Naive thymus-derived CD4-positive, alpha-beta T cell (primary cell): ENCODE measurements at regions not wholly inside any gene's neighbourhood (a gene's known extent, or its start where the extent isn't known, plus 50 kb on each side); places are given as distances from the start of the nearest gene placed in this dataset.
"Not testable (repeated sequence)": the region's sequence is repeated elsewhere in the genome, so short reads cannot be mapped to it uniquely, and the experiment has no call there.

ENCODE experiments used
- ATAC-seq: fragments of 150-1000 bp; cut with Tn5 transposase; 2 replicates; pipeline ENCODE4 v1.10.0; 2021; ENCODE audit warnings: mild to moderate bottlenecking, moderate library complexity
- CTCF ChIA-PET: fragments of 350-600 bp; sonication (Branson Sonifier 250); formaldehyde crosslinking; loops from one replicate; lab custom pipeline; 2021; ENCODE audit warnings: antibody characterized with exemption; lab: Charles Lee
- POLR2A ChIA-PET: fragments of 350-600 bp; sonication (Branson Sonifier 250); formaldehyde crosslinking; loops from one replicate; lab custom pipeline; 2021; ENCODE audit warnings: antibody characterized with exemption, inconsistent platforms; lab: Charles Lee
- DNase-seq, 9 donors: peaks; one replicate each; pipeline versions ENCODE4 v3.0.0 to v3.0.0-alpha.2; 2020 to 2022; ENCODE audit warnings: mixed read lengths in 1 of 9
- H3K27ac ChIP-seq: one replicate; pipeline ENCODE4 v1.7.0; 2013; ENCODE audit warnings: mild to moderate bottlenecking, low read depth, low read length, moderate library complexity
- H3K27me3 ChIP-seq, 2 donors: one replicate each; pipeline ENCODE4 v1.7.0; 2013; ENCODE audit warnings: low read length in 2 of 2, mild to moderate bottlenecking in 2 of 2, moderate library complexity in 2 of 2; ENCODE audit not compliant: control insufficient read depth in 2 of 2, insufficient read depth in 2 of 2
- H3K36me3 ChIP-seq, 3 experiments: 1 replicate in 2 of 3; 2 replicates in 1 of 3; pipeline ENCODE4 v1.7.0; 2013; ENCODE audit warnings: low read length in 3 of 3, mild to moderate bottlenecking in 3 of 3, moderate library complexity in 1 of 3; ENCODE audit not compliant: insufficient read depth in 3 of 3, control insufficient read depth in 2 of 3
- H3K4me1 ChIP-seq, 2 donors: one replicate each; pipeline ENCODE4 v1.7.0; 2013; ENCODE audit warnings: low read length in 2 of 2, mild to moderate bottlenecking in 2 of 2, moderate library complexity in 1 of 2; ENCODE audit not compliant: control insufficient read depth in 2 of 2, insufficient read depth in 2 of 2
- H3K4me3 ChIP-seq: 2 replicates; pipeline ENCODE4 v1.7.0; 2013; ENCODE audit warnings: mild to moderate bottlenecking, low read length
- H3K9me3 ChIP-seq, 3 experiments: 1 replicate in 2 of 3; 2 replicates in 1 of 3; pipeline ENCODE4 v1.7.0; 2013; ENCODE audit warnings: low read length in 3 of 3; ENCODE audit not compliant: control insufficient read depth in 2 of 3
- H3K27ac Mint-ChIP-seq, 9 donors: one replicate each; pipeline ENCODE4 v1.8.0; 2020 to 2022; ENCODE audit warnings: mixed read lengths in 9 of 9, mild to moderate bottlenecking in 8 of 9, moderate library complexity in 5 of 9, inconsistent platforms in 2 of 9
- H3K27me3 Mint-ChIP-seq, 5 donors: one replicate each; pipeline ENCODE4 v1.8.0; 2021 to 2022; ENCODE audit warnings: mixed read lengths in 5 of 5, mild to moderate bottlenecking in 1 of 5
- H3K36me3 Mint-ChIP-seq, 5 donors: one replicate each; pipeline ENCODE4 v1.8.0; 2020 to 2022; ENCODE audit warnings: mixed read lengths in 5 of 5, mild to moderate bottlenecking in 3 of 5, inconsistent platforms in 1 of 5
- H3K4me1 Mint-ChIP-seq, 7 donors: one replicate each; pipeline ENCODE4 v1.8.0; 2020 to 2022; ENCODE audit warnings: mixed read lengths in 7 of 7, mild to moderate bottlenecking in 3 of 7, inconsistent platforms in 1 of 7
- H3K4me3 Mint-ChIP-seq, 10 donors: one replicate each; pipeline ENCODE4 v1.8.0; 2020 to 2022; ENCODE audit warnings: mild to moderate bottlenecking in 10 of 10, mixed read lengths in 10 of 10, moderate library complexity in 6 of 10, inconsistent platforms in 2 of 10
- H3K9me3 Mint-ChIP-seq, 11 donors: one replicate each; pipeline ENCODE4 v1.8.0; 2020 to 2022; ENCODE audit warnings: mixed read lengths in 11 of 11, mild to moderate bottlenecking in 4 of 11, inconsistent platforms in 1 of 11, moderate library complexity in 1 of 11
- intact Hi-C, 2 donors: fragments of 100-400 bp; cut with micrococcal nuclease; formaldehyde crosslinking; loops; one replicate each; pipeline ENCODE4 v1.15.1; 2023

GRCh38 chr16:27660507-27660906, 110.6 kb downstream of the KATNIP start:
- ATAC-seq, result no peak
- H3K27ac ChIP-seq, result no peak overlapping the region
- peaks cover 0 to 5% (median 0%) of the 10 kb centered on the region in 11 donors for H3K9me3 Mint-ChIP-seq
- no peaks in the 10 kb centered on the region for H3K4me1 ChIP-seq
- H3K4me1 Mint-ChIP-seq, result peaks cover 0 to 2% (median 0%) of the 10 kb centered on the region in 7 donors
- peaks cover 0 to 2% (median 0%) of the 10 kb centered on the region in 3 experiments for H3K36me3 ChIP-seq
- H3K4me3 ChIP-seq, result no peak overlapping the region
- CTCF ChIA-PET, result no interaction called here
- no peaks in the 10 kb centered on the region for H3K9me3 ChIP-seq
- H3K4me3 Mint-ChIP-seq, result no peak overlapping the region
- POLR2A ChIA-PET, result no interaction called here
- H3K27ac Mint-ChIP-seq, result no peak overlapping the region
- DNase-seq, result no peak
- H3K27me3 Mint-ChIP-seq, result no peaks in the 10 kb centered on the region
- peaks cover 0 to 30% (median 16%) of the 10 kb centered on the region in 5 donors for H3K36me3 Mint-ChIP-seq
- intact Hi-C loops, result no loop called here
- H3K27me3 ChIP-seq, result no peaks in the 10 kb centered on the region

- H3K4me3 ChIP-seq, H3K36me3 ChIP-seq, CTCF ChIA-PET, H3K4me1 ChIP-seq, H3K4me3 Mint-ChIP-seq, H3K27ac Mint-ChIP-seq, H3K9me3 Mint-ChIP-seq, ATAC-seq, H3K27ac ChIP-seq, DNase-seq, POLR2A ChIA-PET, H3K27me3 Mint-ChIP-seq, H3K4me1 Mint-ChIP-seq, H3K27me3 ChIP-seq, H3K9me3 ChIP-seq, intact Hi-C loops: not testable (repeated sequence)
- peaks cover 0 to 31% (median 16%) of the 10 kb centered on the region in 5 donors for H3K36me3 Mint-ChIP-seq
These were observed 113.3 kb downstream of the KATNIP start for GRCh38 chr16:27663235-27663634.

GRCh38 chr16:27665881-27666280, 115.9 kb downstream of the KATNIP start:
- Histone ChIP-seq H3K36me3 (no peaks in the 10 kb centered on the region), H3K9me3 (no peaks in the 10 kb centered on the region), H3K4me3 (no peak overlapping the region), H3K27me3 (no peaks in the 10 kb centered on the region), H3K27ac (no peak overlapping the region), H3K4me1 (no peaks in the 10 kb centered on the region)
- no peak for DNase-seq
- Mint-ChIP-seq H3K4me3 (no peak overlapping the region), H3K4me1 (peaks cover 0 to 4% (median 0%) of the 10 kb centered on the region in 7 donors), H3K27me3 (no peaks in the 10 kb centered on the region), H3K36me3 (peaks cover 0 to 34% (median 30%) of the 10 kb centered on the region in 5 donors), H3K27ac (no peak overlapping the region), H3K9me3 (no peaks in the 10 kb centered on the region)
- POLR2A ChIA-PET, result no interaction called here
- intact Hi-C loops, result no loop called here
- no peak for ATAC-seq
- CTCF ChIA-PET, result no interaction called here

- intact Hi-C loops, result no loop called here
- Mint-ChIP-seq H3K27me3 (no peaks in the 10 kb centered on the region), H3K4me3 (no peak overlapping the region), H3K9me3 (peaks cover 0 to 4% (median 0%) of the 10 kb centered on the region in 11 donors), H3K27ac (no peak overlapping the region), H3K36me3 (peaks cover 0 to 57% (median 47%) of the 10 kb centered on the region in 5 donors), H3K4me1 (peaks cover 0 to 4% (median 0%) of the 10 kb centered on the region in 7 donors)
- POLR2A ChIA-PET, result no interaction called here
- Histone ChIP-seq H3K4me3 (no peak overlapping the region), H3K27me3 (no peaks in the 10 kb centered on the region), H3K27ac (no peak overlapping the region), H3K36me3 (no peaks in the 10 kb centered on the region), H3K9me3 (no peaks in the 10 kb centered on the region), H3K4me1 (no peaks in the 10 kb centered on the region)
- CTCF ChIA-PET, result no interaction called here
- DNase-seq (no peak), ATAC-seq (no peak)
These were observed 120.3 kb downstream of the KATNIP start for GRCh38 chr16:27670071-27670810.

GRCh38 chr16:27671410-27671809, 121.5 kb downstream of the KATNIP start:
- Mint-ChIP-seq H3K4me3 (no peak overlapping the region), H3K27ac (no peak overlapping the region), H3K9me3 (peaks cover 0 to 4% (median 0%) of the 10 kb centered on the region in 11 donors), H3K27me3 (no peaks in the 10 kb centered on the region), H3K4me1 (no peaks in the 10 kb centered on the region), H3K36me3 (peaks cover 0 to 56% (median 48%) of the 10 kb centered on the region in 5 donors)
- no peak for DNase-seq
- ChIA-PET POLR2A (no interaction called here), CTCF (no interaction called here)
- Histone ChIP-seq H3K36me3 (no peaks in the 10 kb centered on the region), H3K27ac (no peak overlapping the region), H3K4me1 (no peaks in the 10 kb centered on the region), H3K9me3 (no peaks in the 10 kb centered on the region), H3K27me3 (no peaks in the 10 kb centered on the region), H3K4me3 (no peak overlapping the region)
- ATAC-seq, result no peak
- intact Hi-C loops, result no loop called here

- Histone ChIP-seq H3K4me1 (no peaks in the 10 kb centered on the region), H3K9me3 (no peaks in the 10 kb centered on the region), H3K4me3 (no peak overlapping the region), H3K27me3 (no peaks in the 10 kb centered on the region), H3K36me3 (peaks cover 0 to 21% (median 7%) of the 10 kb centered on the region in 3 experiments), H3K27ac (no peak overlapping the region)
- POLR2A ChIA-PET, result no interaction called here
- H3K27ac Mint-ChIP-seq, result no peak overlapping the region
- CTCF ChIA-PET, result no interaction called here
- H3K9me3 Mint-ChIP-seq, result peaks cover 0 to 4% (median 0%) of the 10 kb centered on the region in 11 donors
- no peak for DNase-seq
- peaks cover 11 to 79% (median 62%) of the 10 kb centered on the region in 5 donors for H3K36me3 Mint-ChIP-seq
- intact Hi-C loops, result no loop called here
- peaks cover 0 to 2% (median 0%) of the 10 kb centered on the region in 7 donors for H3K4me1 Mint-ChIP-seq
- ATAC-seq, result no peak
- no peak overlapping the region for H3K4me3 Mint-ChIP-seq
- no peaks in the 10 kb centered on the region for H3K27me3 Mint-ChIP-seq
These were observed 126.9 kb downstream of the KATNIP start for GRCh38 chr16:27676839-27677238.

GRCh38 chr16:27677263-27677662, 127.3 kb downstream of the KATNIP start:
- Mint-ChIP-seq H3K4me1 (peaks cover 0 to 2% (median 0%) of the 10 kb centered on the region in 7 donors), H3K27me3 (no peaks in the 10 kb centered on the region), H3K27ac (no peak overlapping the region), H3K9me3 (peaks cover 0 to 4% (median 0%) of the 10 kb centered on the region in 11 donors), H3K36me3 (peaks cover 11 to 79% (median 63%) of the 10 kb centered on the region in 5 donors), H3K4me3 (no peak overlapping the region)
- no peak overlapping the region for H3K4me3 ChIP-seq
- POLR2A ChIA-PET, result no interaction called here
- intact Hi-C loops, result no loop called here
- no peaks in the 10 kb centered on the region for H3K4me1 ChIP-seq
- no peaks in the 10 kb centered on the region for H3K9me3 ChIP-seq
- H3K36me3 ChIP-seq, result peaks cover 0 to 24% (median 7%) of the 10 kb centered on the region in 3 experiments
- CTCF ChIA-PET, result no interaction called here
- no peak for ATAC-seq
- no peak for DNase-seq
- no peak overlapping the region for H3K27ac ChIP-seq
- no peaks in the 10 kb centered on the region for H3K27me3 ChIP-seq
